ENCODE measurements at regions not wholly inside any gene's neighbourhood (a gene's known extent, or its start where the extent isn't known, plus 50 kb on each side); places are given as distances from the start of the nearest gene placed in this dataset.

DNA sequence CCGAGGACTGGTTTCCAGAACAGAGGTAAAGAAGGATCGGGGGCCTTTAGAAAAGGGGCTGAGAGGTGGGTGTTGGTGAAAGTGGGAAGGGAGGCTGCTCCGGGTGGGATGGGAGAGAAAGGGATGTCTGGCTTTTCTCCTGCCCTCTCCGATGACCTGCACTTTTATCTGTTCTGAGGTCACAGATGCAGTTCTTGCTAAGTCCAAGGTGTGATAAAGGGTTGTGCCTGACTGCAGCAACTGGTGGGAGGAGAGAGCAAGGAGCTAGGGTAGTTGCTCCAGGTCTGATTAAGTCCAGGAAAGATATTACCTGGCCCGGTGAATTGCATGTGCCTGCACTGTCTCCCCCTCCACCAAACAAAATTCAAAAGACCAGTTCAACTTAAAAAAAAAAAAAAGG lies 145.6 kb upstream of the SOX4 start:
- ChIA-PET CTCF (no interaction called here), POLR2A (no interaction called here)
- no peaks in the 10 kb centered on the region; the same call in 1 of the 2 replicates for H3K4me1 ChIP-seq (ENCODE audit: control insufficient read depth, insufficient read depth, low read length)
- no peaks in the 10 kb centered on the region for H3K9me3 ChIP-seq (ENCODE audit: control insufficient read depth, insufficient read depth, low read depth, low read length)
- intact Hi-C loops (cut with micrococcal nuclease; ENCODE audit: unreplicated experiment), result no loop called here
- ATAC-seq, result no peak
- H3K4me3 ChIP-seq (ENCODE audit: low read depth in 2 of 2, low read length in 2 of 2), result no peak overlapping the region
- in situ Hi-C loops (cut with HindIII; ENCODE audit: low pct_unique_long_range_greater_than_20kb, low sequenced_read_pairs), result no loop called here
- TF ChIP-seq, protein P1, sequence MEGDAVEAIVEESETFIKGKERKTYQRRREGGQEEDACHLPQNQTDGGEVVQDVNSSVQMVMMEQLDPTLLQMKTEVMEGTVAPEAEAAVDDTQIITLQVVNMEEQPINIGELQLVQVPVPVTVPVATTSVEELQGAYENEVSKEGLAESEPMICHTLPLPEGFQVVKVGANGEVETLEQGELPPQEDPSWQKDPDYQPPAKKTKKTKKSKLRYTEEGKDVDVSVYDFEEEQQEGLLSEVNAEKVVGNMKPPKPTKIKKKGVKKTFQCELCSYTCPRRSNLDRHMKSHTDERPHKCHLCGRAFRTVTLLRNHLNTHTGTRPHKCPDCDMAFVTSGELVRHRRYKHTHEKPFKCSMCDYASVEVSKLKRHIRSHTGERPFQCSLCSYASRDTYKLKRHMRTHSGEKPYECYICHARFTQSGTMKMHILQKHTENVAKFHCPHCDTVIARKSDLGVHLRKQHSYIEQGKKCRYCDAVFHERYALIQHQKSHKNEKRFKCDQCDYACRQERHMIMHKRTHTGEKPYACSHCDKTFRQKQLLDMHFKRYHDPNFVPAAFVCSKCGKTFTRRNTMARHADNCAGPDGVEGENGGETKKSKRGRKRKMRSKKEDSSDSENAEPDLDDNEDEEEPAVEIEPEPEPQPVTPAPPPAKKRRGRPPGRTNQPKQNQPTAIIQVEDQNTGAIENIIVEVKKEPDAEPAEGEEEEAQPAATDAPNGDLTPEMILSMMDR (IDR thresholded peaks at IDR 0.05), result no peak
- no TSS peak for BruUV-seq (replicated peaks)
- H3K27ac ChIP-seq (ENCODE audit: low read length), result no peak overlapping the region
- H3K36me3 ChIP-seq (ENCODE audit: control insufficient read depth, insufficient read depth, low read length), result no peaks in the 10 kb centered on the region
- H3K27me3 ChIP-seq (ENCODE audit: control insufficient read depth, insufficient read depth, low read length), result no peaks in the 10 kb centered on the region
- DNase-seq (ENCODE audit: low read depth, low spot score), result no peak

DNA sequence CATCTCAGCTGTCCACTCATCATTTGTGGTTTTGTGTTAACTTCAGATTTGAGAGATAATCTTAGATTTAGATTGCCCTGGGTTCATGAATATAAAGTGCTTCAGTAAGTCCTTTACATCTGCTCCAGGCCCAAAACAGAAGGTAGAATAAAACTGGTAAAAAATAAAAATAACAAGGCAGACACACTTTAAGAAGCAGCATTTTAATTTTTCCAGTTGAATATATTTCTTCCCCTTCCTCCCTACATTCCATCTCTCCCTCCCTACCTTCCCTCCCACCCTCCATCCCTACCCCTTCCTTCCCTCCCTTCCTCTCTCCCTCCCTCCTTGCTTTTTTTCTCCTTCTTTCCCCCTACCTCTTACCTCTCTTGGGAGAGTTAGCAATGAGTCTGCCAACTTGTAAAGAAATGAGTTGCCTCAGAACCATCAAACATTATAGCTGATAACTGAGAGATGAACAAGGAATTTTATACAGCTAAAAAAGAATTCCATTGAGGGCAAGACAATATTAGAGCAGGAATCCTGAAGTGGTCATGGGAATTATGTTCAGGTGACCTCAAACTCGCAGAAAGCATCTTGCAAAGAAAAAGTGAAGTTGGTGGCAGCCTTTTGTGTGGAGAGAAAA lies 145.0 kb upstream of the SOX4 start:
- no TSS peak for BruUV-seq (replicated peaks)
- H3K27me3 ChIP-seq (ENCODE audit: control insufficient read depth, insufficient read depth, low read length), result no peaks in the 10 kb centered on the region
- H3K27ac ChIP-seq (ENCODE audit: low read length), result no peak overlapping the region
- DNase-seq (ENCODE audit: low read depth, low spot score) (no peak), ATAC-seq (no peak)
- no peaks in the 10 kb centered on the region for H3K9me3 ChIP-seq (ENCODE audit: control insufficient read depth, insufficient read depth, low read depth, low read length)
- ChIA-PET CTCF (no interaction called here), POLR2A (no interaction called here)
- in situ Hi-C loops (cut with HindIII; ENCODE audit: low pct_unique_long_range_greater_than_20kb, low sequenced_read_pairs) (no loop called here), intact Hi-C loops (cut with micrococcal nuclease; ENCODE audit: unreplicated experiment) (no loop called here)
- no peak overlapping the region for H3K4me3 ChIP-seq (ENCODE audit: low read depth in 2 of 2, low read length in 2 of 2)
- TF ChIP-seq TCF7L2 (IDR thresholded peaks at IDR 0.05; ENCODE audit: low read depth, low read length) (no peak), SIN3A (IDR thresholded peaks at IDR 0.05; ENCODE audit: borderline replicate concordance, insufficient read depth, low read depth, low read length) (no peak), POLR2AphosphoS5 (IDR thresholded peaks at IDR 0.05; ENCODE audit: low read depth, low read length) (no peak)
- TF ChIP-seq, protein P1 (IDR thresholded peaks at IDR 0.05), result no peak
- TF ChIP-seq, protein P2, sequence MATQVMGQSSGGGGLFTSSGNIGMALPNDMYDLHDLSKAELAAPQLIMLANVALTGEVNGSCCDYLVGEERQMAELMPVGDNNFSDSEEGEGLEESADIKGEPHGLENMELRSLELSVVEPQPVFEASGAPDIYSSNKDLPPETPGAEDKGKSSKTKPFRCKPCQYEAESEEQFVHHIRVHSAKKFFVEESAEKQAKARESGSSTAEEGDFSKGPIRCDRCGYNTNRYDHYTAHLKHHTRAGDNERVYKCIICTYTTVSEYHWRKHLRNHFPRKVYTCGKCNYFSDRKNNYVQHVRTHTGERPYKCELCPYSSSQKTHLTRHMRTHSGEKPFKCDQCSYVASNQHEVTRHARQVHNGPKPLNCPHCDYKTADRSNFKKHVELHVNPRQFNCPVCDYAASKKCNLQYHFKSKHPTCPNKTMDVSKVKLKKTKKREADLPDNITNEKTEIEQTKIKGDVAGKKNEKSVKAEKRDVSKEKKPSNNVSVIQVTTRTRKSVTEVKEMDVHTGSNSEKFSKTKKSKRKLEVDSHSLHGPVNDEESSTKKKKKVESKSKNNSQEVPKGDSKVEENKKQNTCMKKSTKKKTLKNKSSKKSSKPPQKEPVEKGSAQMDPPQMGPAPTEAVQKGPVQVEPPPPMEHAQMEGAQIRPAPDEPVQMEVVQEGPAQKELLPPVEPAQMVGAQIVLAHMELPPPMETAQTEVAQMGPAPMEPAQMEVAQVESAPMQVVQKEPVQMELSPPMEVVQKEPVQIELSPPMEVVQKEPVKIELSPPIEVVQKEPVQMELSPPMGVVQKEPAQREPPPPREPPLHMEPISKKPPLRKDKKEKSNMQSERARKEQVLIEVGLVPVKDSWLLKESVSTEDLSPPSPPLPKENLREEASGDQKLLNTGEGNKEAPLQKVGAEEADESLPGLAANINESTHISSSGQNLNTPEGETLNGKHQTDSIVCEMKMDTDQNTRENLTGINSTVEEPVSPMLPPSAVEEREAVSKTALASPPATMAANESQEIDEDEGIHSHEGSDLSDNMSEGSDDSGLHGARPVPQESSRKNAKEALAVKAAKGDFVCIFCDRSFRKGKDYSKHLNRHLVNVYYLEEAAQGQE (IDR thresholded peaks at IDR 0.05; ENCODE audit: insufficient read depth in 1 of 2, low read depth in 2 of 2, low read length in 1 of 2), result no peak
- H3K36me3 ChIP-seq (ENCODE audit: control insufficient read depth, insufficient read depth, low read length), result no peaks in the 10 kb centered on the region
- no peaks in the 10 kb centered on the region; the same call in 1 of the 2 replicates for H3K4me1 ChIP-seq (ENCODE audit: control insufficient read depth, insufficient read depth, low read length)
